ENCODE measurements at regions not wholly inside any gene's neighbourhood (a gene's known extent, or its start where the extent isn't known, plus 50 kb on each side); places are given as distances from the start of the nearest gene placed in this dataset.

- Histone ChIP-seq H3K27ac (ENCODE audit: low read length) (no peak overlapping the region), H2AFZ (ENCODE audit: low read depth, low read length) (no peak overlapping the region), H3K27me3 (ENCODE audit: insufficient read depth, low read length, poor library complexity) (no peaks in the 10 kb centered on the region), H3K4me3 (ENCODE audit: low read depth in 1 of 2, low read length in 2 of 2) (no peak overlapping the region), H3K36me3 (ENCODE audit: insufficient read depth, low read length) (no peaks in the 10 kb centered on the region), H3K9ac (ENCODE audit: low read depth, low read length) (no peak overlapping the region), H4K20me1 (ENCODE audit: insufficient read depth, low read length) (no peaks in the 10 kb centered on the region), H3K79me2 (ENCODE audit: insufficient read depth, low read length) (no peaks in the 10 kb centered on the region), H3K4me1 (ENCODE audit: insufficient read depth, low read length) (no peaks in the 10 kb centered on the region), H3K9me3 (ENCODE audit: insufficient read depth, low read length, severe bottlenecking) (no peaks in the 10 kb centered on the region), H3K4me2 (ENCODE audit: insufficient read depth, low read length) (no peak overlapping the region)
- DNase-seq (no peak), ATAC-seq (ENCODE audit: insufficient read depth, low read depth) (no peak)
- TF ChIP-seq EZH2 (IDR thresholded peaks at IDR 0.05; ENCODE audit: borderline replicate concordance, low read depth, low read length, severe bottlenecking) (no peak), CTCF (IDR thresholded peaks at IDR 0.05; ENCODE audit: borderline replicate concordance, extremely low read depth, low read length, poor library complexity, severe bottlenecking) (no peak)
Observed at GRCh38 chr1:238466459-238466858, 575.7 kb upstream of the ZP4 start.

GRCh38 chr1:238465449-238465848, 574.7 kb upstream of the ZP4 start:
- Histone ChIP-seq H3K27me3 (ENCODE audit: insufficient read depth, low read length, poor library complexity) (no peaks in the 10 kb centered on the region), H3K9me3 (ENCODE audit: insufficient read depth, low read length, severe bottlenecking) (no peaks in the 10 kb centered on the region), H3K9ac (ENCODE audit: low read depth, low read length) (no peak overlapping the region), H3K4me2 (ENCODE audit: insufficient read depth, low read length) (no peak overlapping the region), H2AFZ (ENCODE audit: low read depth, low read length) (no peak overlapping the region), H3K79me2 (ENCODE audit: insufficient read depth, low read length) (no peaks in the 10 kb centered on the region), H4K20me1 (ENCODE audit: insufficient read depth, low read length) (no peaks in the 10 kb centered on the region), H3K4me1 (ENCODE audit: insufficient read depth, low read length) (no peaks in the 10 kb centered on the region), H3K27ac (ENCODE audit: low read length) (no peak overlapping the region), H3K36me3 (ENCODE audit: insufficient read depth, low read length) (no peaks in the 10 kb centered on the region), H3K4me3 (ENCODE audit: low read depth in 1 of 2, low read length in 2 of 2) (no peak overlapping the region)
- DNase-seq: no peak
- TF ChIP-seq EZH2 (IDR thresholded peaks at IDR 0.05; ENCODE audit: borderline replicate concordance, low read depth, low read length, severe bottlenecking) (no peak), CTCF (IDR thresholded peaks at IDR 0.05; ENCODE audit: borderline replicate concordance, extremely low read depth, low read length, poor library complexity, severe bottlenecking) (no peak)
- no peak for ATAC-seq (ENCODE audit: insufficient read depth, low read depth)

- Histone ChIP-seq H3K4me1 (ENCODE audit: insufficient read depth, low read length) (no peaks in the 10 kb centered on the region), H3K4me2 (ENCODE audit: insufficient read depth, low read length) (no peak overlapping the region), H3K79me2 (ENCODE audit: insufficient read depth, low read length) (no peaks in the 10 kb centered on the region), H3K36me3 (ENCODE audit: insufficient read depth, low read length) (no peaks in the 10 kb centered on the region), H2AFZ (ENCODE audit: low read depth, low read length) (no peak overlapping the region), H3K27ac (ENCODE audit: low read length) (no peak overlapping the region), H3K27me3 (ENCODE audit: insufficient read depth, low read length, poor library complexity) (no peaks in the 10 kb centered on the region), H3K9ac (ENCODE audit: low read depth, low read length) (no peak overlapping the region), H4K20me1 (ENCODE audit: insufficient read depth, low read length) (no peaks in the 10 kb centered on the region), H3K4me3 (ENCODE audit: low read depth in 1 of 2, low read length in 2 of 2) (no peak overlapping the region), H3K9me3 (ENCODE audit: insufficient read depth, low read length, severe bottlenecking) (no peaks in the 10 kb centered on the region)
- no peak for DNase-seq
- no peak for ATAC-seq (ENCODE audit: insufficient read depth, low read depth)
- TF ChIP-seq CTCF (IDR thresholded peaks at IDR 0.05; ENCODE audit: borderline replicate concordance, extremely low read depth, low read length, poor library complexity, severe bottlenecking): no peak
Observed at GRCh38 chr1:238458899-238459298, 568.2 kb upstream of the ZP4 start.

GRCh38 chr1:238457610-238458009, 566.9 kb upstream of the ZP4 start:
- no peak overlapping the region for H3K27ac ChIP-seq (ENCODE audit: low read length)
- TF ChIP-seq EZH2 (IDR thresholded peaks at IDR 0.05; ENCODE audit: borderline replicate concordance, low read depth, low read length, severe bottlenecking) (no peak), CTCF (IDR thresholded peaks at IDR 0.05; ENCODE audit: borderline replicate concordance, extremely low read depth, low read length, poor library complexity, severe bottlenecking) (no peak)
- H3K4me2 ChIP-seq (ENCODE audit: insufficient read depth, low read length): no peak overlapping the region
- H3K4me3 ChIP-seq (ENCODE audit: low read depth in 1 of 2, low read length in 2 of 2): no peak overlapping the region
- no peaks in the 10 kb centered on the region for H4K20me1 ChIP-seq (ENCODE audit: insufficient read depth, low read length)
- H3K36me3 ChIP-seq (ENCODE audit: insufficient read depth, low read length): no peaks in the 10 kb centered on the region
- DNase-seq (no peak), ATAC-seq (ENCODE audit: insufficient read depth, low read depth) (no peak)
- no peak overlapping the region for H3K9ac ChIP-seq (ENCODE audit: low read depth, low read length)
- H3K4me1 ChIP-seq (ENCODE audit: insufficient read depth, low read length): no peaks in the 10 kb centered on the region
- H3K79me2 ChIP-seq (ENCODE audit: insufficient read depth, low read length): no peaks in the 10 kb centered on the region
- H3K9me3 ChIP-seq (ENCODE audit: insufficient read depth, low read length, severe bottlenecking): no peaks in the 10 kb centered on the region
- no peak overlapping the region for H2AFZ ChIP-seq (ENCODE audit: low read depth, low read length)
- H3K27me3 ChIP-seq (ENCODE audit: insufficient read depth, low read length, poor library complexity): no peaks in the 10 kb centered on the region

All from DND-41 (cell line).